Epithelial cell of esophagus (primary cell): ENCODE measurements at regions not wholly inside any gene's neighbourhood (a gene's known extent, or its start where the extent isn't known, plus 50 kb on each side); places are given as distances from the start of the nearest gene placed in this dataset.

Experiments used
- DNase-seq: peaks from one replicate; pipeline ENCODE4 v3.0.0; 2010; ENCODE audit warnings: low read depth
- H3K4me3 ChIP-seq: 2 replicates; pipeline ENCODE4 v1.5.1; 2011; ENCODE audit warnings: mild to moderate bottlenecking, low read length, control low read depth
- CTCF ChIP-seq: IDR thresholded peaks from 2 replicates; pipeline ENCODE4 v1.5.1; 2011; ENCODE audit warnings: low read depth, mild to moderate bottlenecking, low read length, control low read depth, inconsistent platforms; ENCODE audit not compliant: insufficient read depth; ENCODE audit errors: missing control alignments

DNA sequence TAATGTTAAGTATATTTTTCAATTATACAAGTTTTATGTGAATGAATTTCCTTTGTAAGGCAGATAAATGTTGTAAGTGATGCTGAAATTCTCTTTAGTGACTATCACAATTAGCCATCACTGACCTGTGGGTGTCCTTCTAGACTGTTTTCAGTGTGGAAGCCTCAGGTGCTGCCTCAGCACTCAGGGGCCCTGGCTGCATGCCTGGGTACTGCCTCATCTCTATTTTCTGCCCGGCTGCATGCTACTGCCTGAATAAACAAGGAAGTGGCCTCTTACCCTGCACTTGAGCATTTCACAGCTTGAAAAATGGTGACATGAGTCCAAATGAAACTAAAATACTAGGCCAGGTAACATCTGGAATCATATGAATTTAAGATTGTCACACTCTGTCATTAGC is 787.6 kb upstream of the SALL3 start:
- H3K4me3 ChIP-seq: no peak overlapping the region
- TF ChIP-seq CTCF: no peak
- DNase-seq: peak; percentile 24

DNA sequence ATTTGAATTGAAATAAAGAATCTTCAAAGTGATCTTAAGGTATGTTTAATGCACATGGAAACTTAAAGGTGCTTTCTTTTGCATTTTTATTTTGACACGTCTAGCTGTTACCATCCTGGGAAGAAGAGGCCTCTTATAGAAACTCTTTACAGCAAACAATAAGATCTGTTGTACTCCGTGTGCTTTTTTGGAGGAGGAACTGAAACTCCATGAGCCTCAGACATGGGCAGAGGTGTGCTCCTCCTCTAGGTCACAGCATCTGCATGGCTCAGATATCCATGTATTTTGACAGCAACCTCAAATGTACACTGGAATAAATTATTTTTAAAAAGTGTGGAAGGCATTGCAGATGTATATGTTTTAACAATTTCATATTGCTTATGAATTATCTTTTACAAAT is 783.3 kb upstream of the SALL3 start:
- no peak for TF ChIP-seq CTCF
- no peak overlapping the region for H3K4me3 ChIP-seq
- DNase-seq: no peak

- no peak overlapping the region for H3K4me3 ChIP-seq
- no peak for DNase-seq
- TF ChIP-seq CTCF: no peak
These were observed 780.6 kb upstream of the SALL3 start for GRCh38 chr18:78199002-78199401.

GRCh38 chr18:78199611-78200010 is 780.0 kb upstream of the SALL3 start:
- TF ChIP-seq CTCF: no peak
- DNase-seq: no peak
- H3K4me3 ChIP-seq: no peak overlapping the region

- no peak for DNase-seq
- TF ChIP-seq CTCF: no peak
- H3K4me3 ChIP-seq: no peak overlapping the region
These were observed 771.7 kb upstream of the SALL3 start for GRCh38 chr18:78207942-78208341.

GRCh38 chr18:78208461-78208860 is 771.2 kb upstream of the SALL3 start:
- TF ChIP-seq CTCF: no peak
- no peak overlapping the region for H3K4me3 ChIP-seq
- DNase-seq: no peak

DNA sequence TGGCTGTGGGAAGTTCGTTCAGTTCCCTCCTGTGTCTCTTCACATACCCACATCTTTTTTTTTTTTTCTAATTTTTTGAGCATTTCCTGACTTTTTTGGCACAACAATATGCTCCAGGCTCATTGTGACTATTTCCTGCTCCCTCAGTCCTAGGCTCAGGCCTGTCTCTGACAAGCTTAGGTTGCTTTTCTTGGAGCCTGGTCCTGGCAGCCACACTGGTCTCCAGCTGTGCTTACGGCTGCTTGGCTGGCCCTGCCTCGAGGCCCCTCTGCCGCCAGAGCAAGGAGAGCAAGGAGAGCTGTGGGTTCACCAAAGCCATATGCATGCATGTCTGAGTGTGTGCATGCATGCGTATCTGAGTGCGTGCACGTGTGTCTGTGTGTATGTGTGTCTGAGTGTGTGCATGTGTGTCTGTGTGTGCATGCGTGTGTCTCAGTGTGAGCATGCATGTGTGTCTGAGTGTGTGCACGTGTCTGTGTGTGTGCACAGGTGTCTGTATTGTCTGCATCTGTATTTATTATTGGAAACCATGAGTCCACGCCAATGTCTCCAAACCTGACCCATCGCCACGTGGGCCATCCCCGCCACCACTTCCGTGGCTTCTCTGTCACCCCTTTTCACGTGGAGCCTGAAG is 766.1 kb upstream of the SALL3 start:
- no peak for TF ChIP-seq CTCF
- DNase-seq: no peak

More for the DNA sequence above, 766.1 kb upstream of the SALL3 start:
- H3K4me3 ChIP-seq: no peak overlapping the region
